Smooth muscle cell (in vitro differentiated cells): ENCODE measurements at regions not wholly inside any gene's neighbourhood (a gene's known extent, or its start where the extent isn't known, plus 50 kb on each side); places are given as distances from the start of the nearest gene placed in this dataset.

Experiments
- DNase-seq: peaks from one replicate; lab custom pipeline; 2025; ENCODE audit not compliant: unreplicated experiment; lab: John Stamatoyannopoulos, UW
- H2AFZ ChIP-seq: fragments of 200-600 bp; sonication (generic); 2 replicates; pipeline ENCODE4 v1.6.0; 2016; ENCODE audit warnings: antibody characterized with exemption, low read depth, mild to moderate bottlenecking
- H3F3A ChIP-seq: fragments of 200-600 bp; sonication (generic); 2 replicates; pipeline ENCODE4 v1.6.0; 2017; ENCODE audit warnings: antibody characterized with exemption, low read depth
- H3K27ac ChIP-seq: fragments of 200-600 bp; sonication (generic); 2 replicates; pipeline ENCODE4 v1.5.1; 2016; ENCODE audit warnings: low read depth, mild to moderate bottlenecking
- H3K27me3 ChIP-seq: fragments of 200-600 bp; sonication (generic); 2 replicates; pipeline ENCODE4 v1.6.1; 2016; ENCODE audit warnings: low read depth, mild to moderate bottlenecking
- H3K36me3 ChIP-seq: fragments of 200-600 bp; sonication (generic); 2 replicates; pipeline ENCODE4 v1.5.1; 2016; ENCODE audit warnings: low read depth
- H3K4me1 ChIP-seq: fragments of 200-600 bp; sonication (generic); 2 replicates; pipeline ENCODE4 v1.5.1; 2016; ENCODE audit warnings: low read depth
- H3K4me2 ChIP-seq: fragments of 200-600 bp; sonication (generic); 2 replicates; pipeline ENCODE4 v1.6.0; 2016; ENCODE audit warnings: mild to moderate bottlenecking
- H3K4me3 ChIP-seq: fragments of 200-600 bp; sonication (generic); 2 replicates; pipeline ENCODE4 v1.5.1; 2016; ENCODE audit warnings: mild to moderate bottlenecking
- H3K79me2 ChIP-seq: fragments of 200-600 bp; sonication (generic); 2 replicates; pipeline ENCODE4 v1.6.0; 2016; ENCODE audit warnings: low read depth, mild to moderate bottlenecking
- H3K9ac ChIP-seq: fragments of 200-600 bp; sonication (generic); 2 replicates; pipeline ENCODE4 v1.6.0; 2016; ENCODE audit warnings: low read depth
- H3K9me3 ChIP-seq: fragments of 200-600 bp; sonication (generic); replicated peaks from 2 replicates; pipeline ENCODE4 v1.5.1; 2016; ENCODE audit warnings: low read depth
- H4K20me1 ChIP-seq: fragments of 200-600 bp; sonication (generic); 2 replicates; pipeline ENCODE4 v1.6.0; 2016; ENCODE audit warnings: low read depth
- WGBS: methylation state at CpG from one replicate; pipeline ENCODE4 v1.1.7; 2016; ENCODE audit warnings: low lambda C conversion rate; 5-methylcytosine and 5-hydroxymethylcytosine counted together
- TF ChIP-seq, protein P1 (sequence below): fragments of 200-600 bp; sonication (generic); IDR thresholded peaks from 2 replicates; pipeline ENCODE4 v1.5.1; 2017; ENCODE audit warnings: borderline replicate concordance, mild to moderate bottlenecking, antibody characterized with exemption; ENCODE audit not compliant: insufficient read depth, poor library complexity, severe bottlenecking

- peak overlapping the region; percentile 35 for H2AFZ ChIP-seq
- peak overlapping the region; percentile 74 for H3K4me2 ChIP-seq
- H3K9me3 ChIP-seq: no peaks in the 10 kb centered on the region
- H3K9ac ChIP-seq: no peak overlapping the region
- no peaks in the 10 kb centered on the region for H3K4me1 ChIP-seq
- no peaks in the 10 kb centered on the region for H3K36me3 ChIP-seq
- DNase-seq: no peak
- TF ChIP-seq, protein P1, sequence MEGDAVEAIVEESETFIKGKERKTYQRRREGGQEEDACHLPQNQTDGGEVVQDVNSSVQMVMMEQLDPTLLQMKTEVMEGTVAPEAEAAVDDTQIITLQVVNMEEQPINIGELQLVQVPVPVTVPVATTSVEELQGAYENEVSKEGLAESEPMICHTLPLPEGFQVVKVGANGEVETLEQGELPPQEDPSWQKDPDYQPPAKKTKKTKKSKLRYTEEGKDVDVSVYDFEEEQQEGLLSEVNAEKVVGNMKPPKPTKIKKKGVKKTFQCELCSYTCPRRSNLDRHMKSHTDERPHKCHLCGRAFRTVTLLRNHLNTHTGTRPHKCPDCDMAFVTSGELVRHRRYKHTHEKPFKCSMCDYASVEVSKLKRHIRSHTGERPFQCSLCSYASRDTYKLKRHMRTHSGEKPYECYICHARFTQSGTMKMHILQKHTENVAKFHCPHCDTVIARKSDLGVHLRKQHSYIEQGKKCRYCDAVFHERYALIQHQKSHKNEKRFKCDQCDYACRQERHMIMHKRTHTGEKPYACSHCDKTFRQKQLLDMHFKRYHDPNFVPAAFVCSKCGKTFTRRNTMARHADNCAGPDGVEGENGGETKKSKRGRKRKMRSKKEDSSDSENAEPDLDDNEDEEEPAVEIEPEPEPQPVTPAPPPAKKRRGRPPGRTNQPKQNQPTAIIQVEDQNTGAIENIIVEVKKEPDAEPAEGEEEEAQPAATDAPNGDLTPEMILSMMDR: peak; percentile 59
- H3K27me3 ChIP-seq: peaks cover 8% of the 10 kb centered on the region
- WGBS: 45% methylated on average over 26 of the region's 26 CpGs
- H4K20me1 ChIP-seq: no peaks in the 10 kb centered on the region
- peak overlapping the region; percentile 30 for H3K4me3 ChIP-seq
- H3K79me2 ChIP-seq: no peaks in the 10 kb centered on the region
- H3F3A ChIP-seq: no peaks in the 10 kb centered on the region
- no peak overlapping the region for H3K27ac ChIP-seq
These were observed 340.3 kb upstream of the PRKCQ start for GRCh38 chr10:6920072-6921019.

DNA sequence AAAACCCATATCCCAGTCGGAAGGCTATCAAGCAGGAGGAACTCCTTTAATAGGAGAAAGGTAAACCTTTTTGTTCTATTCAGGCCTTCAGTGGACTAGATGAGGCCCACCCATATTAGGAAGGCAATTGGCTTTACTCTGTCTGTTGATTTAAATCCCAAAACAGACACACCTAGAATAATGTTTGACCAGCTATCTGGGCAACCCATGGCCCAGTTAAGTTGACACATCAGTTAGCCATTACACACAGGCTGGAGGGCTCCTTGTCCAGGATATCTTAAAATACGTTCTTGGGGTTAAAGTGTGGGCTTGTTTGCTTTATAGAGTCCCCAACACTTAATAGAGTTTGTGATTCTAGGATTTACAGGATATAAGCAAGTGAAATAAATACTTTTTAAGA, 339.0 kb upstream of the PRKCQ start:
- H3K79me2 ChIP-seq: no peaks in the 10 kb centered on the region
- H3K9ac ChIP-seq: no peak overlapping the region
- H3K36me3 ChIP-seq: no peaks in the 10 kb centered on the region
- H2AFZ ChIP-seq: no peak overlapping the region
- H3K9me3 ChIP-seq: no peaks in the 10 kb centered on the region
- no peak for DNase-seq
- TF ChIP-seq, protein P1: no peak
- H4K20me1 ChIP-seq: no peaks in the 10 kb centered on the region
- no peak overlapping the region for H3K27ac ChIP-seq
- H3K4me3 ChIP-seq: no peak overlapping the region
- H3K27me3 ChIP-seq: peaks cover 12% of the 10 kb centered on the region
- no peak overlapping the region for H3K4me2 ChIP-seq
- no peaks in the 10 kb centered on the region for H3F3A ChIP-seq
- 93% methylated on average over 2 of the region's 2 CpGs for WGBS
- H3K4me1 ChIP-seq: no peaks in the 10 kb centered on the region

DNA sequence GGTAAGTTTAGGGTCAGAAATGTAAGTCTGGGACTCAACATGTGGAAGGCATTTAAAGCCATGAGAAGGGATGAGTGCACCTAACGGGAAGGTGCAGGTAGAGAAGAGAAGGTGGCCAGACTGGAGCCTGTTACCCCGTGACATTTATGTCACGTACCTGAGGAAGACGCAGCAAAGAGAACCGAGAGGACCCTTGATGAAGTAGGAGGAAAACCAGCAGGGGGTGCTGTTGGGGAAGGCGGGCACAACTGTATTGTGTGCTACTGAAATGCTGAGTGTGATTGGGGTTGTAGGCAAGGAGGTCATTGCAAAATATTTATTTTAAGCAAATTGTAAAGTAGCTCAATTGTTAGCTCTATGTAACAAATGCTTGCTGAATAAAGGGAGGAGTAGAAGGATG, 338.2 kb upstream of the PRKCQ start:
- H3K9ac ChIP-seq: no peak overlapping the region
- H3K4me1 ChIP-seq: no peaks in the 10 kb centered on the region
- no peak overlapping the region for H2AFZ ChIP-seq
- no peak overlapping the region for H3K4me2 ChIP-seq
- TF ChIP-seq, protein P1: peak; percentile 34
- no peaks in the 10 kb centered on the region for H3K79me2 ChIP-seq
- no peaks in the 10 kb centered on the region for H3F3A ChIP-seq
- no peaks in the 10 kb centered on the region for H3K9me3 ChIP-seq
- H3K4me3 ChIP-seq: no peak overlapping the region
- peaks cover 12% of the 10 kb centered on the region for H3K27me3 ChIP-seq
- 73% methylated on average over 6 of the region's 6 CpGs for WGBS
- H3K36me3 ChIP-seq: no peaks in the 10 kb centered on the region
- H3K27ac ChIP-seq: no peak overlapping the region
- no peaks in the 10 kb centered on the region for H4K20me1 ChIP-seq
- no peak for DNase-seq

GRCh38 chr10:6917125-6917524, 337.0 kb upstream of the PRKCQ start:
- WGBS: 92% methylated on average over 6 of the region's 6 CpGs
- H3K27me3 ChIP-seq: peaks cover 12% of the 10 kb centered on the region
- no peaks in the 10 kb centered on the region for H3K4me1 ChIP-seq

More at GRCh38 chr10:6917125-6917524, 337.0 kb upstream of the PRKCQ start:
- Histone ChIP-seq H3K79me2 (no peaks in the 10 kb centered on the region), H4K20me1 (no peaks in the 10 kb centered on the region), H2AFZ (no peak overlapping the region), H3F3A (no peaks in the 10 kb centered on the region), H3K4me2 (no peak overlapping the region), H3K9ac (no peak overlapping the region), H3K36me3 (no peaks in the 10 kb centered on the region), H3K27ac (no peak overlapping the region), H3K4me3 (no peak overlapping the region), H3K9me3 (no peaks in the 10 kb centered on the region)
- TF ChIP-seq, protein P1: no peak
- DNase-seq: no peak
